GM12878 (cell line): ENCODE measurements at regions not wholly inside any gene's neighbourhood (a gene's known extent, or its start where the extent isn't known, plus 50 kb on each side); places are given as distances from the start of the nearest gene placed in this dataset.

Experiments
- ESRRA ChIP-seq: IDR thresholded peaks from 2 replicates; pipeline ENCODE4 v1.6.1; 2012; ENCODE audit warnings: mild to moderate bottlenecking, low read length, improper control_type of control experiment
- JUNB ChIP-seq: IDR thresholded peaks from 2 replicates; pipeline ENCODE4 v1.6.1; 2016; ENCODE audit warnings: antibody characterized with exemption, mild to moderate bottlenecking
- KAT2A ChIP-seq: conservative IDR thresholded peaks from 2 replicates; pipeline ENCODE4 v1.6.1; 2011; ENCODE audit warnings: low read depth, low read length; ENCODE audit not compliant: control insufficient read depth
- NRF1 ChIP-seq: conservative IDR thresholded peaks from 2 replicates; pipeline ENCODE4 v1.6.1; 2011; ENCODE audit warnings: mild to moderate bottlenecking, low read depth, low read length, improper control_type of control experiment
- SMAD5 ChIP-seq: IDR thresholded peaks from 2 replicates; pipeline ENCODE4 v1.6.1; 2016; ENCODE audit warnings: antibody characterized with exemption, low read depth
- SP1 ChIP-seq: IDR thresholded peaks from one replicate; pipeline ENCODE4 v1.6.1; 2011; ENCODE audit warnings: low read depth, low read length
- SUZ12 ChIP-seq: fragments of 200-600 bp; sonication (generic); IDR thresholded peaks from one replicate; pipeline ENCODE4 v1.6.1; 2018; ENCODE audit warnings: antibody characterized with exemption, mild to moderate bottlenecking; ENCODE audit not compliant: unreplicated experiment
- TAF1 ChIP-seq: IDR thresholded peaks from 2 replicates; pipeline ENCODE4 v1.6.1; 2011; ENCODE audit warnings: mild to moderate bottlenecking, low read depth, low read length, borderline replicate concordance
- USF1 ChIP-seq: IDR thresholded peaks from 2 replicates; pipeline ENCODE4 v1.6.1; 2011; ENCODE audit warnings: borderline replicate concordance, low read depth, mild to moderate bottlenecking, moderate library complexity, mixed read lengths, low read length; ENCODE audit not compliant: insufficient read depth; ENCODE audit errors: extremely low read length
- ZNF274 ChIP-seq: IDR thresholded peaks from one replicate; pipeline ENCODE4 v1.8.0; 2011; ENCODE audit not compliant: insufficient read length, insufficient read depth
- TF ChIP-seq, protein P1 (sequence below): IDR thresholded peaks from 2 replicates; pipeline ENCODE4 v1.6.1; 2012; ENCODE audit warnings: low read depth, low read length, improper control_type of control experiment
- TF ChIP-seq, protein P2 (sequence below): IDR thresholded peaks from 2 replicates; pipeline ENCODE4 v1.6.1; 2012; ENCODE audit warnings: low read depth, low read length, improper control_type of control experiment
- TF ChIP-seq, protein P3 (sequence below), 3 experiments: IDR thresholded peaks in 2 of 3; conservative IDR thresholded peaks in 1 of 3; 2 replicates each; pipeline ENCODE4 v1.5.1; 2011; ENCODE audit warnings: low read depth in 3 of 3, low read length in 3 of 3, mild to moderate bottlenecking in 3 of 3, control low read depth in 2 of 3, moderate library complexity in 2 of 3, inconsistent platforms in 1 of 3, mixed read lengths in 1 of 3; ENCODE audit not compliant: control insufficient read depth in 2 of 3, insufficient read depth in 1 of 3; ENCODE audit errors: extremely low read depth in 1 of 3
- TF ChIP-seq, protein P4 (sequence below): fragments of 450-650 bp; IDR thresholded peaks from 2 replicates; pipeline ENCODE4 v1.6.1; 2016; ENCODE audit warnings: mild to moderate bottlenecking

DNA sequence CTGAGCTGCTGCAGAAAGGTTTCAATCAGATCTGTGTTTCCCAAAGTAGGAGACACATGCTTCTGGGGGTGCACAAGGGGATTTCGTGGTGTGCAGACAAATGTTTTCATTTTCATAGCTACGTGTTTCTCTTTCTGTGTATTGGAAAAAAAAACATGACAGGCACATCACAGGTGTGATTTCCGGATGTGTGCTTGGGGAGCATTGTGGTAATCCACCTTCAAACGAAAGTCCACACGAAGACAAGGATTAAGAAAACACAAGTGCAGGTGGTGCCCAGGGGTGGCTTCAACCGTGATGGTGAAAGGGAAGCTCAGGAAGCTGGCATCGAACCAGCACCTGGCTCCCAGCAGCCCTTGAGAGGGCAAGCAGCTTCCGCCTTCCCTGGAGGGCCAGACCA is 164.6 kb upstream of the LINGO1 start:
- TF ChIP-seq, protein P1, sequence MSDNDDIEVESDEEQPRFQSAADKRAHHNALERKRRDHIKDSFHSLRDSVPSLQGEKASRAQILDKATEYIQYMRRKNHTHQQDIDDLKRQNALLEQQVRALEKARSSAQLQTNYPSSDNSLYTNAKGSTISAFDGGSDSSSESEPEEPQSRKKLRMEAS = no peak
- TF ChIP-seq JUNB (no peak), TAF1 (no peak), SUZ12 (no peak), SMAD5 (no peak), SP1 (no peak), ZNF274 (no peak), ESRRA (no peak), KAT2A (no peak), USF1 (no peak), NRF1 (no peak)
- TF ChIP-seq, protein P2, sequence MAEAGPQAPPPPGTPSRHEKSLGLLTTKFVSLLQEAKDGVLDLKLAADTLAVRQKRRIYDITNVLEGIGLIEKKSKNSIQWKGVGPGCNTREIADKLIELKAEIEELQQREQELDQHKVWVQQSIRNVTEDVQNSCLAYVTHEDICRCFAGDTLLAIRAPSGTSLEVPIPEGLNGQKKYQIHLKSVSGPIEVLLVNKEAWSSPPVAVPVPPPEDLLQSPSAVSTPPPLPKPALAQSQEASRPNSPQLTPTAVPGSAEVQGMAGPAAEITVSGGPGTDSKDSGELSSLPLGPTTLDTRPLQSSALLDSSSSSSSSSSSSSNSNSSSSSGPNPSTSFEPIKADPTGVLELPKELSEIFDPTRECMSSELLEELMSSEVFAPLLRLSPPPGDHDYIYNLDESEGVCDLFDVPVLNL = no peak
- TF ChIP-seq, protein P3, sequence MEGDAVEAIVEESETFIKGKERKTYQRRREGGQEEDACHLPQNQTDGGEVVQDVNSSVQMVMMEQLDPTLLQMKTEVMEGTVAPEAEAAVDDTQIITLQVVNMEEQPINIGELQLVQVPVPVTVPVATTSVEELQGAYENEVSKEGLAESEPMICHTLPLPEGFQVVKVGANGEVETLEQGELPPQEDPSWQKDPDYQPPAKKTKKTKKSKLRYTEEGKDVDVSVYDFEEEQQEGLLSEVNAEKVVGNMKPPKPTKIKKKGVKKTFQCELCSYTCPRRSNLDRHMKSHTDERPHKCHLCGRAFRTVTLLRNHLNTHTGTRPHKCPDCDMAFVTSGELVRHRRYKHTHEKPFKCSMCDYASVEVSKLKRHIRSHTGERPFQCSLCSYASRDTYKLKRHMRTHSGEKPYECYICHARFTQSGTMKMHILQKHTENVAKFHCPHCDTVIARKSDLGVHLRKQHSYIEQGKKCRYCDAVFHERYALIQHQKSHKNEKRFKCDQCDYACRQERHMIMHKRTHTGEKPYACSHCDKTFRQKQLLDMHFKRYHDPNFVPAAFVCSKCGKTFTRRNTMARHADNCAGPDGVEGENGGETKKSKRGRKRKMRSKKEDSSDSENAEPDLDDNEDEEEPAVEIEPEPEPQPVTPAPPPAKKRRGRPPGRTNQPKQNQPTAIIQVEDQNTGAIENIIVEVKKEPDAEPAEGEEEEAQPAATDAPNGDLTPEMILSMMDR (IDR thresholded peaks at IDR 0.05 in 2 of 3, conservative IDR thresholded peaks at IDR 0.05 in 1 of 3; ENCODE audit: control insufficient read depth in 2 of 3, extremely low read depth in 1 of 3, insufficient read depth in 1 of 3, low read depth in 3 of 3, low read length in 3 of 3) = no peak
- TF ChIP-seq, protein P4, sequence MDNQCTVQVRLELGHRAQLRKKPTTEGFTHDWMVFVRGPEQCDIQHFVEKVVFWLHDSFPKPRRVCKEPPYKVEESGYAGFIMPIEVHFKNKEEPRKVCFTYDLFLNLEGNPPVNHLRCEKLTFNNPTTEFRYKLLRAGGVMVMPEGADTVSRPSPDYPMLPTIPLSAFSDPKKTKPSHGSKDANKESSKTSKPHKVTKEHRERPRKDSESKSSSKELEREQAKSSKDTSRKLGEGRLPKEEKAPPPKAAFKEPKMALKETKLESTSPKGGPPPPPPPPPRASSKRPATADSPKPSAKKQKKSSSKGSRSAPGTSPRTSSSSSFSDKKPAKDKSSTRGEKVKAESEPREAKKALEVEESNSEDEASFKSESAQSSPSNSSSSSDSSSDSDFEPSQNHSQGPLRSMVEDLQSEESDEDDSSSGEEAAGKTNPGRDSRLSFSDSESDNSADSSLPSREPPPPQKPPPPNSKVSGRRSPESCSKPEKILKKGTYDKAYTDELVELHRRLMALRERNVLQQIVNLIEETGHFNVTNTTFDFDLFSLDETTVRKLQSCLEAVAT = no peak
